ENCODE measurements at regions not wholly inside any gene's neighbourhood (a gene's known extent, or its start where the extent isn't known, plus 50 kb on each side); places are given as distances from the start of the nearest gene placed in this dataset.

- Mint-ChIP-seq H3K27me3 (ENCODE audit: low read depth in 3 of 3) (peaks cover 0 to 2% (median 0%) of the 10 kb centered on the region in 3 donors), H3K36me3 (no peaks in the 10 kb centered on the region), H3K27ac (no peak overlapping the region), H3K4me3 (no peak overlapping the region), H3K4me1 (no peaks in the 10 kb centered on the region), H3K9me3 (peaks cover 15 to 43% (median 31%) of the 10 kb centered on the region in 6 donors)
- no peak for DNase-seq
Observed at GRCh38 chr6:94670017-94670416, 907.3 kb upstream of the MANEA start.

GRCh38 chr6:94668876-94669275, 908.5 kb upstream of the MANEA start:
- H3K36me3 Mint-ChIP-seq, result no peaks in the 10 kb centered on the region
- DNase-seq, result no peak
- H3K4me3 Mint-ChIP-seq, result no peak overlapping the region
- H3K27ac Mint-ChIP-seq, result no peak overlapping the region
- H3K9me3 Mint-ChIP-seq, result peaks cover 10 to 40% (median 27%) of the 10 kb centered on the region in 6 donors
- H3K4me1 Mint-ChIP-seq, result no peaks in the 10 kb centered on the region
- H3K27me3 Mint-ChIP-seq (ENCODE audit: low read depth in 3 of 3), result peaks cover 0 to 2% (median 0%) of the 10 kb centered on the region in 3 donors

- no peaks in the 10 kb centered on the region for H3K4me1 Mint-ChIP-seq
- no peak overlapping the region for H3K27ac Mint-ChIP-seq
- no peaks in the 10 kb centered on the region for H3K27me3 Mint-ChIP-seq (ENCODE audit: low read depth in 3 of 3)
- peaks cover 8 to 39% (median 26%) of the 10 kb centered on the region in 6 donors for H3K9me3 Mint-ChIP-seq
- H3K4me3 Mint-ChIP-seq, result no peak overlapping the region
- H3K36me3 Mint-ChIP-seq, result no peaks in the 10 kb centered on the region
- no peak for DNase-seq
Observed at GRCh38 chr6:94658929-94659328, 918.4 kb upstream of the MANEA start.

GRCh38 chr6:94651239-94651638, 926.1 kb upstream of the MANEA start:
- Mint-ChIP-seq H3K27ac (no peak overlapping the region), H3K9me3 (peaks cover 4 to 23% (median 9%) of the 10 kb centered on the region in 6 donors), H3K36me3 (no peaks in the 10 kb centered on the region), H3K4me3 (no peak overlapping the region), H3K27me3 (ENCODE audit: low read depth in 3 of 3) (no peaks in the 10 kb centered on the region), H3K4me1 (no peaks in the 10 kb centered on the region)
- no peak for DNase-seq

GRCh38 chr6:94645191-94645590, 932.1 kb upstream of the MANEA start:
- no peaks in the 10 kb centered on the region for H3K4me1 Mint-ChIP-seq
- H3K9me3 Mint-ChIP-seq, result peaks cover 3 to 45% (median 15%) of the 10 kb centered on the region in 6 donors
- peaks cover 0 to 2% (median 0%) of the 10 kb centered on the region in 3 donors for H3K27me3 Mint-ChIP-seq (ENCODE audit: low read depth in 3 of 3)
- H3K27ac Mint-ChIP-seq, result no peak overlapping the region
- no peaks in the 10 kb centered on the region for H3K36me3 Mint-ChIP-seq
- no peak for DNase-seq
- H3K4me3 Mint-ChIP-seq, result no peak overlapping the region

- H3K36me3 Mint-ChIP-seq, result no peaks in the 10 kb centered on the region
- no peak overlapping the region for H3K27ac Mint-ChIP-seq
- no peak overlapping the region for H3K4me3 Mint-ChIP-seq
- DNase-seq, result no peak
- peaks cover 0 to 2% (median 0%) of the 10 kb centered on the region in 3 donors for H3K27me3 Mint-ChIP-seq (ENCODE audit: low read depth in 3 of 3)
- no peaks in the 10 kb centered on the region for H3K4me1 Mint-ChIP-seq
- H3K9me3 Mint-ChIP-seq, result peaks cover 7 to 38% (median 13%) of the 10 kb centered on the region in 6 donors
Observed at GRCh38 chr6:94639564-94639963, 937.8 kb upstream of the MANEA start.

GRCh38 chr6:94636780-94637385, 940.5 kb upstream of the MANEA start:
- Mint-ChIP-seq H3K27me3 (ENCODE audit: low read depth in 3 of 3) (no peaks in the 10 kb centered on the region), H3K4me3 (no peak overlapping the region), H3K36me3 (no peaks in the 10 kb centered on the region), H3K4me1 (no peaks in the 10 kb centered on the region), H3K9me3 (peaks cover 2 to 23% (median 12%) of the 10 kb centered on the region in 6 donors), H3K27ac (no peak overlapping the region)
- no peak for DNase-seq

- no peak for DNase-seq
- no peaks in the 10 kb centered on the region for H3K27me3 Mint-ChIP-seq (ENCODE audit: low read depth in 3 of 3)
- no peaks in the 10 kb centered on the region for H3K4me1 Mint-ChIP-seq
- no peaks in the 10 kb centered on the region for H3K36me3 Mint-ChIP-seq
- H3K9me3 Mint-ChIP-seq, result peaks cover 0 to 16% (median 6%) of the 10 kb centered on the region in 6 donors
- H3K27ac Mint-ChIP-seq, result no peak overlapping the region
- no peak overlapping the region for H3K4me3 Mint-ChIP-seq
Observed at GRCh38 chr6:94623586-94623985, 953.7 kb upstream of the MANEA start.

- H3K36me3 Mint-ChIP-seq, result no peaks in the 10 kb centered on the region
- H3K27me3 Mint-ChIP-seq (ENCODE audit: low read depth in 3 of 3), result no peaks in the 10 kb centered on the region
- H3K9me3 Mint-ChIP-seq, result peaks cover 2 to 17% (median 6%) of the 10 kb centered on the region in 6 donors
- H3K4me3 Mint-ChIP-seq, result no peak overlapping the region
- no peak for DNase-seq
- H3K4me1 Mint-ChIP-seq, result no peaks in the 10 kb centered on the region
- H3K27ac Mint-ChIP-seq, result no peak overlapping the region
Observed at GRCh38 chr6:94622783-94623182, 954.6 kb upstream of the MANEA start.

GRCh38 chr6:94600636-94601035, 976.7 kb upstream of the MANEA start:
- Mint-ChIP-seq H3K9me3 (peaks cover 10 to 38% (median 19%) of the 10 kb centered on the region in 6 donors), H3K27me3 (ENCODE audit: low read depth in 3 of 3) (no peaks in the 10 kb centered on the region), H3K4me3 (no peak overlapping the region), H3K36me3 (no peaks in the 10 kb centered on the region), H3K4me1 (no peaks in the 10 kb centered on the region), H3K27ac (no peak overlapping the region)
- DNase-seq, result no peak

GRCh38 chr6:94597487-94597886, 979.8 kb upstream of the MANEA start:
- Mint-ChIP-seq H3K4me1 (no peaks in the 10 kb centered on the region), H3K9me3 (peaks cover 5 to 34% (median 19%) of the 10 kb centered on the region in 6 donors), H3K36me3 (no peaks in the 10 kb centered on the region), H3K27me3 (ENCODE audit: low read depth in 3 of 3) (no peaks in the 10 kb centered on the region), H3K27ac (no peak overlapping the region), H3K4me3 (no peak overlapping the region)
- no peak for DNase-seq

- Mint-ChIP-seq H3K36me3 (no peaks in the 10 kb centered on the region), H3K4me1 (no peaks in the 10 kb centered on the region), H3K27me3 (ENCODE audit: low read depth in 3 of 3) (no peaks in the 10 kb centered on the region), H3K27ac (no peak overlapping the region), H3K4me3 (no peak overlapping the region), H3K9me3 (peaks cover 0 to 28% (median 19%) of the 10 kb centered on the region in 6 donors)
- DNase-seq, result no peak
Observed at GRCh38 chr6:94590416-94590815, 986.9 kb upstream of the MANEA start.

- Mint-ChIP-seq H3K4me1 (no peaks in the 10 kb centered on the region), H3K27ac (no peak overlapping the region), H3K27me3 (ENCODE audit: low read depth in 3 of 3) (no peaks in the 10 kb centered on the region), H3K4me3 (no peak overlapping the region), H3K36me3 (no peaks in the 10 kb centered on the region), H3K9me3 (peaks cover 0 to 30% (median 14%) of the 10 kb centered on the region in 6 donors)
- DNase-seq, result no peak
Observed at GRCh38 chr6:94588301-94588700, 989.0 kb upstream of the MANEA start.

- peaks cover 0 to 17% (median 12%) of the 10 kb centered on the region in 6 donors for H3K9me3 Mint-ChIP-seq
- H3K4me3 Mint-ChIP-seq, result no peak overlapping the region
- no peaks in the 10 kb centered on the region for H3K36me3 Mint-ChIP-seq
- H3K27me3 Mint-ChIP-seq (ENCODE audit: low read depth in 3 of 3), result no peaks in the 10 kb centered on the region
- DNase-seq, result no peak
- H3K4me1 Mint-ChIP-seq, result no peaks in the 10 kb centered on the region
- H3K27ac Mint-ChIP-seq, result no peak overlapping the region
Observed at GRCh38 chr6:94584211-94584610, 993.1 kb upstream of the MANEA start.

- Mint-ChIP-seq H3K36me3 (no peaks in the 10 kb centered on the region), H3K27me3 (ENCODE audit: low read depth in 3 of 3) (peaks cover 0 to 3% (median 0%) of the 10 kb centered on the region in 3 donors), H3K9me3 (peaks cover 2 to 25% (median 10%) of the 10 kb centered on the region in 6 donors), H3K27ac (no peak overlapping the region), H3K4me3 (no peak overlapping the region), H3K4me1 (no peaks in the 10 kb centered on the region)
- DNase-seq, result no peak
Observed at GRCh38 chr6:94570581-94570980, 1006.8 kb upstream of the MANEA start.
